Naive B cell (primary cell): ENCODE measurements at regions not wholly inside any gene's neighbourhood (a gene's known extent, or its start where the extent isn't known, plus 50 kb on each side); places are given as distances from the start of the nearest gene placed in this dataset.
A peak's percentile ranks its signal among the peaks of the same experiment; 100 is the strongest.

Source experiments
- ATAC-seq, 2 donors: fragments of 150-1000 bp; cut with Tn5 transposase; 2 replicates each; pipeline ENCODE4 v1.10.0; 2021; ENCODE audit warnings: low read depth in 2 of 2, mild to moderate bottlenecking in 2 of 2, moderate library complexity in 2 of 2
- DNase-seq: peaks from one replicate; pipeline ENCODE4 v3.0.0; 2022
- H3K27ac Mint-ChIP-seq, 6 donors: one replicate each; pipeline ENCODE4 v1.8.0; 2020 to 2022; ENCODE audit warnings: mild to moderate bottlenecking in 6 of 6, mixed read lengths in 6 of 6, moderate library complexity in 5 of 6, inconsistent platforms in 2 of 6
- H3K27me3 Mint-ChIP-seq, 3 donors: one replicate each; pipeline ENCODE4 v1.8.0; 2021 to 2022; ENCODE audit warnings: mixed read lengths in 3 of 3, mild to moderate bottlenecking in 1 of 3
- H3K36me3 Mint-ChIP-seq, 2 donors: one replicate each; pipeline ENCODE4 v1.8.0; 2020 to 2022; ENCODE audit warnings: mixed read lengths in 2 of 2, inconsistent platforms in 1 of 2, mild to moderate bottlenecking in 1 of 2
- H3K4me1 Mint-ChIP-seq, 3 donors: one replicate each; pipeline ENCODE4 v1.8.0; 2020 to 2022; ENCODE audit warnings: mixed read lengths in 3 of 3, inconsistent platforms in 1 of 3, mild to moderate bottlenecking in 1 of 3, moderate library complexity in 1 of 3
- H3K4me3 Mint-ChIP-seq, 8 donors: one replicate each; pipeline ENCODE4 v1.8.0; 2020 to 2022; ENCODE audit warnings: mild to moderate bottlenecking in 8 of 8, mixed read lengths in 8 of 8, moderate library complexity in 8 of 8, inconsistent platforms in 2 of 8
- H3K9me3 Mint-ChIP-seq, 7 donors: one replicate each; pipeline ENCODE4 v1.8.0; 2020 to 2022; ENCODE audit warnings: mixed read lengths in 7 of 7, mild to moderate bottlenecking in 5 of 7, inconsistent platforms in 2 of 7, moderate library complexity in 1 of 7

DNA sequence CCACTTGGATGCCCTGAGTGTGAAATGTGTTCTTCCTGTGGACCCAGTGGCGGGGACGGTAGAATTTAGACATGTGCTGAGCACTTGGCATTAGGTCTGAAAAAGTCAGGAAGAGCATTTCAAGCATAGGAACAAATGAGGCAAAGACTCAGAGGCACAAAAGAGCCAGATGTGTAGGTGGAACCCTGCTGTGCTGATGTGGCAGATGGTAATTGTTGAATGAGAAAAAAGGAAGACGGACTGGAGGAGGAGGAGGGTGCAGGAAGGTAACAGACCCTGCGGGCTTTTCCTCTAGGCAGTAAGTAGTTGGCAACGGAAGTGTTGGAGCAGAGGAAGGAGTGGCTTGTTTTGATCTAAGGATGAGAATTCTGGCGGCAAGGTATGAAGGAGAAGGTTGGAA is 985.8 kb downstream of the TBC1D22A start:
- DNase-seq: no peak
- Mint-ChIP-seq H3K4me1 (no peaks in the 10 kb centered on the region), H3K36me3 (no peaks in the 10 kb centered on the region), H3K27ac (no peak overlapping the region), H3K27me3 (peaks cover 18 to 41% (median 34%) of the 10 kb centered on the region in 3 donors), H3K4me3 (no peak overlapping the region), H3K9me3 (no peaks in the 10 kb centered on the region)
- ATAC-seq: no peak

DNA sequence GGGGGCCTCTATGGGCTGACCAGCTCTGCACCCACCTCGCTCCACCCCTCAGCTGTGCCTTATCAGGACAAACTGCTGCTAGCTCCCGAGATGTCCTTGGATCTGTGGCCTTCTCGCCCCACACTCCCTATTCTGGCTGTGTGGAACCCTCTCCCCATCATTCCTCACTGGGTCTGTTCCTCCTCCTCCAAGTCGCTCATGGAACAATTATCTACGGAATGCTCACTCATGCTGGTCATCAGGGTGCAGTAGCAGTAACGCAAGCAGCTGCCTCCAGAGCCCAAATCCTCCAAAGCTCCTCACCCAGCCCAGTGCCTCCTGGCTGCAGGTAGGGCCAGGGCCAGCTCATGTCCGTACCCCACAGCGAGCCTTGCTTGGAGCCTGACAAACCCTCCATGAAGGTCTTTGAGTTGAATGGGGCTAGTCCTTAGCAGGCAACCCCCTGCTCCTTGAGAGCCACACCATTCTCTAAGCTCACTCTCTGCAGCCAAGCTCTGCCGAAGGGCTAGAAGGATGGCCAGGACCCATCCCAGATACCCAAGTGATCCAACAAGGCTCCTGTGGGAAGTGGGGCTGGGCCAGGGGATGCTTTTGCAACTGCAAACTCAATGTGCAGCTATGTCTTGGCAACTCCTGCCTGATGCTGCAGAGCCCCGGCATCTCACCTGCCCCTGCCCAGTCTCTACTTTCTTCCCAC is 977.8 kb downstream of the TBC1D22A start:
- Mint-ChIP-seq H3K4me1 (peaks cover 0 to 2% (median 0%) of the 10 kb centered on the region in 3 donors), H3K9me3 (peaks cover 0 to 2% (median 0%) of the 10 kb centered on the region in 7 donors), H3K27me3 (peaks cover 5 to 23% (median 18%) of the 10 kb centered on the region in 3 donors), H3K36me3 (no peaks in the 10 kb centered on the region), H3K27ac (peak overlapping the region in 1 of 6 donors; percentile 53), H3K4me3 (peak overlapping the region in 1 of 8 donors; percentile 69)
- ATAC-seq: no peak
- no peak for DNase-seq

- Mint-ChIP-seq H3K9me3 (peaks cover 0 to 2% (median 0%) of the 10 kb centered on the region in 7 donors), H3K27ac (no peak overlapping the region), H3K4me3 (no peak overlapping the region), H3K4me1 (peaks cover 0 to 2% (median 0%) of the 10 kb centered on the region in 3 donors), H3K27me3 (peaks cover 5 to 15% (median 15%) of the 10 kb centered on the region in 3 donors), H3K36me3 (no peaks in the 10 kb centered on the region)
- DNase-seq (no peak), ATAC-seq (no peak)
These were observed 977.0 kb downstream of the TBC1D22A start for GRCh38 chr22:47739291-47740015.

- Mint-ChIP-seq H3K27me3 (peaks cover 5 to 15% (median 14%) of the 10 kb centered on the region in 3 donors), H3K4me1 (peaks cover 0 to 2% (median 0%) of the 10 kb centered on the region in 3 donors), H3K4me3 (no peak overlapping the region), H3K27ac (no peak overlapping the region), H3K36me3 (no peaks in the 10 kb centered on the region), H3K9me3 (peaks cover 0 to 2% (median 0%) of the 10 kb centered on the region in 7 donors)
- DNase-seq (no peak), ATAC-seq (no peak)
These were observed 976.1 kb downstream of the TBC1D22A start for GRCh38 chr22:47738472-47739013.

DNA sequence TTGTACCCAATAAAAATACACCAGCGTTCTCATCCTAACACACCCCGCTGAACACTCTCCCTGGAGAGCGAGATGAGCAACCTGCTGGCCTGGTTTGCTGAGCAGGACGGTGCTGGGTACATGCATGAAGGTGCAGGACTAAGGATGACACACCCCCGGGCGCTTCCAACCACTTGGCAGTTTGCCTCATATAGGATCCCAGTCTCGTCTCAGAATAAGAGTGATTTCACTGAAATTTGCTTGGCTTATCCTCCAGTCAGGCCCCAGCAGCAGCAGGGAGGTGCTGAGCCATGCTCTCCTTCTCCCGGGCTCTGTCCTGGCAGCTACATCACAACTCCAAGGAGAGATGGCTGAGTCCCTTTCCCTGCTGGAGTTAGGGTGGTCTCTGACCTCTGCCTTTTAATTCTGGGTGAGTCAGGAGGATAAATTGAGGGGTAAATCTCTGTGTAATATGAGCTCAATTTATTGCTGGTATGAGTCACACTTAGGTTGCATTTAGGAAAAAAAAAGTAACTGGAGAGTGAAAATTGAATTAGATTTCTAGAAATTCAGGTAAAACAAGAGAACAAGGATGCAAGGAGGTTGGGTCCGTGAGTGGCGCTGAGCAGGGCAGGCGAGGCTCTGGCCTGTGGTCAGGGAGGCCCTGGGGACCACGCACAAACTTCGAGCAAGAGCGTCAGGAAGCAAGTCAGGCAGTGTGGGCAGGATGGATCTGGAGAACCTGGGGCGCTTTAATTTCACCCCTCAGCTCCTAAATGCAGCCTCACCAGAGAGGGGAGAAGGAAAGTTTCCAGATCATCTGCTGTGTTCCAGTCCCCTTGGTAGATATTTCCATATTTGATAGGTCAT is 974.0 kb downstream of the TBC1D22A start:
- Mint-ChIP-seq H3K4me1 (peaks cover 0 to 2% (median 0%) of the 10 kb centered on the region in 3 donors), H3K27ac (no peak overlapping the region), H3K4me3 (no peak overlapping the region), H3K9me3 (peaks cover 6 to 11% (median 8%) of the 10 kb centered on the region in 7 donors), H3K27me3 (peaks cover 7 to 20% (median 10%) of the 10 kb centered on the region in 3 donors), H3K36me3 (no peaks in the 10 kb centered on the region)
- DNase-seq: no peak
- no peak for ATAC-seq

GRCh38 chr22:47734511-47734910 is 972.1 kb downstream of the TBC1D22A start:
- H3K36me3 Mint-ChIP-seq: no peaks in the 10 kb centered on the region
- no peak overlapping the region for H3K27ac Mint-ChIP-seq
- DNase-seq (no peak), ATAC-seq (no peak)
- peaks cover 0 to 2% (median 0%) of the 10 kb centered on the region in 3 donors for H3K4me1 Mint-ChIP-seq
- H3K4me3 Mint-ChIP-seq: no peak overlapping the region
- H3K27me3 Mint-ChIP-seq: peaks cover 1 to 24% (median 6%) of the 10 kb centered on the region in 3 donors
- H3K9me3 Mint-ChIP-seq: peaks cover 12 to 28% (median 15%) of the 10 kb centered on the region in 7 donors

DNA sequence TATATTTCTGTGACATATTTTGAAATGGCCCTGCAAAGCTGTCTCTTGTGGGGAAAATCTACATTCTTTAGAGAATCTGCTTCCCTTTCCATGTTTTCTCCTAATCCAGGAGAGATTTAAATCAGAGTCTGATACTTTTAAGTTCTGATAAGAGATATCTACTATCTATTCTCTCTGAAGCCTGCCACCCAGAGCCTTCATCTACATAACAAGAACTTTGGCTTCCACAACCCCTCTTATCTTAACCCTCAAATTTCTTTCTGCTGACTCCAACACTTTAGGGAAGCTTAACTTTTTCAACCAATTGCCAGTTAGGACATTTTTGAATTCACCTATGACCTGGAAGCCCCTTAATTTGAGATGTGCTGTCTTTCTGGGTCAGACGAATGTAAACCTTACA is 965.2 kb downstream of the TBC1D22A start:
- peaks cover 21 to 46% (median 38%) of the 10 kb centered on the region in 3 donors for H3K27me3 Mint-ChIP-seq
- H3K36me3 Mint-ChIP-seq: no peaks in the 10 kb centered on the region
- no peak for DNase-seq
- H3K4me1 Mint-ChIP-seq: no peaks in the 10 kb centered on the region
- no peak overlapping the region for H3K4me3 Mint-ChIP-seq
- H3K27ac Mint-ChIP-seq: no peak overlapping the region
- peaks cover 9 to 36% (median 15%) of the 10 kb centered on the region in 7 donors for H3K9me3 Mint-ChIP-seq
- ATAC-seq: no peak

DNA sequence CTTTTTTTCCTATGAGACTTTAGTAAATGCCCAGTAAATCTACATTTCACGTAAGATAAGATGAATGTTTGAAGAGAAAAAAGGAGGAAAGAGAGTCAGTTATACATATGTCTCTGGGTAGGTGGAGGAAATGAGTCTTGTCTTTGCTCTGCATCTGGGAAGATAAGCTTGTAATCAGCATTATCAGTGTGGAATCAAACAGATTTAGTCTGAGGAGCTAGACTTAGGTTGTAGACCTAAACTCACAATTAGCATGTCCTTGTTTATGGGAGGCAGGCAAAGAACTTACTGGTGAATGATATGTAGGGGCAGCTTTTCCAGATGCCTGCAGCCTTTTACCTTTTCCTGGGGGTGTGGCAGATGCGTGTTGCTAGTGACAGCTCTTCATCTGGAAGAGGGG is 962.3 kb downstream of the TBC1D22A start:
- Mint-ChIP-seq H3K36me3 (peaks cover 0 to 4% of the 10 kb centered on the region in 2 donors), H3K27me3 (peaks cover 24 to 47% (median 39%) of the 10 kb centered on the region in 3 donors), H3K4me3 (no peak overlapping the region), H3K9me3 (peaks cover 0 to 13% (median 0%) of the 10 kb centered on the region in 7 donors), H3K4me1 (no peaks in the 10 kb centered on the region), H3K27ac (peak overlapping the region in 1 of 6 donors; percentile 66)
- DNase-seq: no peak
- no peak for ATAC-seq

DNA sequence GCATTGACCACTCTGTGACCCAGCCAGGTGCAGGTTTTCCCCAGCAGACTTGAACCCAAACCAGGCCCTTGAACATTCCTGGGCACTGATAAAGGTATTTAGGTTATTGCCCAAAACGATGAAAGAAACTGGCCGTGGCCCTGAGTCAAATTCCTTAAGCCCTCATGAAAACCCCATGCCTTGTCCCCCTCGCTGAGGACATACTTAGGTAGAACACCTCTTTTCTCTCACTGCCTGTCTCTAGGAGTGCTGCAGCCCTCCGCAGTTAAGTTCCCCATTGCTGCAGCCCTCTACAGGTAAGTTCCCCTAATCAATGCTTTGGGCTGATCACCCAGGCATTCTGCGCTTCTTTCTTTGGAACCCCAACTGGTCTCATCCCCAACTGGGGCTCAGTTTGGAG is 961.6 kb downstream of the TBC1D22A start:
- Mint-ChIP-seq H3K27ac (no peak overlapping the region), H3K4me3 (no peak overlapping the region), H3K36me3 (peaks cover 0 to 4% of the 10 kb centered on the region in 2 donors), H3K9me3 (peaks cover 0 to 7% (median 1%) of the 10 kb centered on the region in 7 donors), H3K27me3 (peaks cover 26 to 51% (median 43%) of the 10 kb centered on the region in 3 donors), H3K4me1 (no peaks in the 10 kb centered on the region)
- no peak for DNase-seq
- no peak for ATAC-seq

GRCh38 chr22:47718337-47718736 is 955.9 kb downstream of the TBC1D22A start:
- ATAC-seq (no peak), DNase-seq (no peak)
- Mint-ChIP-seq H3K36me3 (peaks cover 4 to 8% of the 10 kb centered on the region in 2 donors), H3K4me3 (peak overlapping the region in 1 of 8 donors; percentile 22), H3K27ac (no peak overlapping the region), H3K27me3 (peaks cover 22 to 49% (median 31%) of the 10 kb centered on the region in 3 donors), H3K4me1 (peaks cover 0 to 9% (median 5%) of the 10 kb centered on the region in 3 donors), H3K9me3 (peaks cover 0 to 9% (median 0%) of the 10 kb centered on the region in 7 donors)

DNA sequence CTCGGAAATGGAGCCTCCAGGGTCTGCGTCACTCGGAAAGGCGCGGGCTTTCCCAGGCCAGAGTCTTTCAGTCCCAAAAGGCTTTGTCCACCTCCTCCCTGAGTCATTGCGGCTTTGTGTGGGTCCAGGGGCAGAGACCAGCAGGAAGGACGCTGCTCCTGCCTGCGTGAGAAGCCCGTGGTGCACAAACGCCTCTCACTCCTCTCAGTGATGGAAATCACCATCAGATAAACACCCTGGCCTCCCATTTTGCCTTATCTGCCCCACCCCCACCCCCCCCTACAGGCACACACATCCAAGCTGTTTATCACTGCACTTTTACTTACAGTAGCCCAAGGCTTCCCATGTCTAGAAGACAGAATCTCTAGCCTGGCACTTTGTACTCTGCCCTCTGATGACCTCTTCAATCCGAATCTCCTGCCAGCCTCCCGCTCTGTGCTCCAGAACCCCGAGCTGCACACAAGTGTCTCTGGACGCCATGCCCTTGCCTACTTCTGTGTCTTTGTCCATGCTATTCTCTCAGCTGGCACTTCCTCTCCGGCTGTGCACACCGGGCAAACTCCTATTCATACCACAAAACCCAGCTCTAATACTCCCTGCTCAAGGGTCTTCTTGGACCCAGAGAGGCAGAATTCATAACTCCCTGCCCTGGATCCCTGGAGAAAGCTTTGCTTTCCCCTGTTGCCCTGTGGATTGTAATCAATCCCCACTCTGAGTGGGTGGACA is 954.6 kb downstream of the TBC1D22A start:
- H3K4me3 Mint-ChIP-seq: no peak overlapping the region
- H3K27ac Mint-ChIP-seq: no peak overlapping the region
- H3K4me1 Mint-ChIP-seq: peaks cover 0 to 9% (median 5%) of the 10 kb centered on the region in 3 donors
- ATAC-seq: no peak
- peaks cover 4 to 8% of the 10 kb centered on the region in 2 donors for H3K36me3 Mint-ChIP-seq
- DNase-seq: no peak
- H3K9me3 Mint-ChIP-seq: peaks cover 0 to 9% (median 0%) of the 10 kb centered on the region in 7 donors
- peaks cover 29 to 50% (median 40%) of the 10 kb centered on the region in 3 donors for H3K27me3 Mint-ChIP-seq

DNA sequence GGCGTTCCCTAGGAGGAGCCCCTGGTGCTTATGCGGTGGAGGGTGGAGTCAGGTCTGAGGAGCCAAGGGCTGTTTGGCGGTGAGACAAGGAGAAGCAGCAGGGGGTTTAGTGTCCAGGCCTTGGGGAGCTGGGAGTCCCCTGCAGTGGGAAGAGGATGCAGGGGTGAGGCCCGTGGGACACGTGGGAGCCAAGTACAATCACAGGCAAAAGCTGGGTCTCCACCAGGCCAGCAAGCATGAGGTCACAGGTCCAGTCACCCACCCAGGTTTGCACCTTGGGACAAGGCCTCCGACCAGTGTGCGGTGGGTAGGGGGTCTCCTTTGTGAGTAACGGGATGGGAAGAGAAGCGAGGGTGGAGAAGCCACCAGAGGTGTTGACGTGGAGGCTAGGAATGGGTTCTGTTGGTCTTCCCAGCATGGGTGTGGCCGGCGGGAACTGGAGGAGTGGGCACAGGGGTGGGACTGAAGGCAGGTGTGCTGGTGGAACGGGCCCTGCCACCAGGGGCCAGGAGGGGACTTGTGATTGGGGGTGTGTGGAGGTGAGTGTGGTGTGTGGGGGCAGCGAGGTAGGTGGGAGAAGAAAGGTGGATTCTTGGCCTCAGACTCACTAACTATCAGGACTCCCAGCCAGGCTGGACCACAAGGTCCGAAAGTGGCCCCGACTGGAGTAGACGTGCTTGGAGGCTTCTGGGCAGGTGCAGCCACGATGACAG is 953.6 kb downstream of the TBC1D22A start:
- peaks cover 0 to 9% (median 5%) of the 10 kb centered on the region in 3 donors for H3K4me1 Mint-ChIP-seq
- ATAC-seq (no peak), DNase-seq (no peak)
- H3K27ac Mint-ChIP-seq: peak overlapping the region in 1 of 6 donors; percentile 3
- peaks cover 0 to 9% (median 0%) of the 10 kb centered on the region in 7 donors for H3K9me3 Mint-ChIP-seq
- H3K4me3 Mint-ChIP-seq: peak overlapping the region in 1 of 8 donors; percentile 47
- peaks cover 0 to 8% of the 10 kb centered on the region in 2 donors for H3K36me3 Mint-ChIP-seq
- peaks cover 30 to 48% (median 40%) of the 10 kb centered on the region in 3 donors for H3K27me3 Mint-ChIP-seq
